WI38 (cell line): ENCODE measurements at regions not wholly inside any gene's neighbourhood (a gene's known extent, or its start where the extent isn't known, plus 50 kb on each side); places are given as distances from the start of the nearest gene placed in this dataset.

Experiments used
- H3K4me3 ChIP-seq: 2 replicates; pipeline ENCODE4 v1.5.1; 2011; ENCODE audit warnings: low read depth, mild to moderate bottlenecking, control low read depth, low read length
- CTCF ChIP-seq: IDR thresholded peaks from 2 replicates; pipeline ENCODE4 v1.5.1; 2012; ENCODE audit warnings: low read depth, mild to moderate bottlenecking, control low read depth, low read length

- H3K4me3 ChIP-seq: no peak overlapping the region
- no peak for TF ChIP-seq CTCF
Measured at GRCh38 chr4:67134616-67135015, 410.7 kb downstream of the CENPC start.

- H3K4me3 ChIP-seq: no peak overlapping the region
- TF ChIP-seq CTCF: no peak
Measured at GRCh38 chr4:67133162-67133561, 412.1 kb downstream of the CENPC start.

DNA sequence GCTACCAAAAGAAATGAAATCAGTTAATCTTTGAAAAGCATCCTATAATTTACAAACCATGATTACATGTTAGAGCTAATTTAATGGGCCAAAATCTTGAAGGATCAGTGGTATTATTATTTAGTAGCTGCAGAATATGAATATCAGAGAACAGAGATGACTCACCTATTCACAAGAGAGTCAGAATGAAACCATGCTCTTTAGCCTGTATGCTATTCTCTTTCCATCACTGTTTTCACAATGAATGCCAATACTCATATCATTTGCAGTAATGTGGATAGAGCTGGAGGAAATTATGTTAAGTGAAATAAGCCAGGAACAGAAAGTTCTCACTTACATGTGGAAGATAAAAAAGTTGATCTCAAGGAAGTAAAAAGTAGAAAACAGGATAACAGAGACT, 414.1 kb downstream of the CENPC start:
- H3K4me3 ChIP-seq: no peak overlapping the region
- TF ChIP-seq CTCF: no peak

- no peak for TF ChIP-seq CTCF
- no peak overlapping the region for H3K4me3 ChIP-seq
Measured at GRCh38 chr4:67130411-67130810, 414.9 kb downstream of the CENPC start.

DNA sequence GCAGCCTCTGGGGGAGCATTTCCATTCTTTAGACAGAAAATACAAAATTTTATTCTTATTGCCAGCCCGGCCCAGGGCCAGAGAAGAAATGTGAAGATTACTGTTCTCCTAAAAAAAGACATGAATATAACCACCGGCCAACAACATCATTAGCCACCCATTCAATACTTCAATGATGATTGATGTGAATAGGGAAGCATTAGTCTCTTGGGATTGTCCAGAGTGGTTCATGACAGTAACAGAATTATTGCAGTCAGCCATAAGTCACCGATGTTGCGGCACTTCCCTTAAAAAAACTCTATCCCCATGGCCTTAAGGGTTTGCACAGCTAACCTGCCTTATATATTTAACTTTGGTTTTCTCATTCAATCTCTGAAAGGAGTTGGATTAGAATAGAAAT, 418.7 kb downstream of the CENPC start:
- H3K4me3 ChIP-seq: no peak overlapping the region
- TF ChIP-seq CTCF: no peak

GRCh38 chr4:67125636-67126514, 419.4 kb downstream of the CENPC start:
- TF ChIP-seq CTCF: no peak
- no peak overlapping the region for H3K4me3 ChIP-seq

DNA sequence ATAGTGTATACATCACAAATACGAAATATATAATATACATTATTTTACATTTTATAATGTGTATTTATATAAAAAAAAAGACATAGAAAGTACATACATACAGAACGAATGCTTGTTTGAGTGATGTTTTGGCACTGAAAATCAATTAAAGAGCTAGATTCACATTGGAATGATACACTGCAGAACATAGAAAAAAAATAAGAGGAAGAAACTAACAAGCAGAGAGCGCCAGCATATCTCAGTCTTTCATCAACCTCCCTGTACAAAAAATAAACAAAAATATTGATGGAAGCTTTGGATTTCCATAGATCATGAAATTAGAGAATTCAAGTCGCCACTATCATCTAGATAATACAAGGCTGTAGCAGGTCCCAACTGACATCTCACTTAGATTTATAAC, 420.6 kb downstream of the CENPC start:
- TF ChIP-seq CTCF: no peak
- H3K4me3 ChIP-seq: no peak overlapping the region
